ENCODE measurements at regions not wholly inside any gene's neighbourhood (a gene's known extent, or its start where the extent isn't known, plus 50 kb on each side); places are given as distances from the start of the nearest gene placed in this dataset.

- TF ChIP-seq, protein P1, sequence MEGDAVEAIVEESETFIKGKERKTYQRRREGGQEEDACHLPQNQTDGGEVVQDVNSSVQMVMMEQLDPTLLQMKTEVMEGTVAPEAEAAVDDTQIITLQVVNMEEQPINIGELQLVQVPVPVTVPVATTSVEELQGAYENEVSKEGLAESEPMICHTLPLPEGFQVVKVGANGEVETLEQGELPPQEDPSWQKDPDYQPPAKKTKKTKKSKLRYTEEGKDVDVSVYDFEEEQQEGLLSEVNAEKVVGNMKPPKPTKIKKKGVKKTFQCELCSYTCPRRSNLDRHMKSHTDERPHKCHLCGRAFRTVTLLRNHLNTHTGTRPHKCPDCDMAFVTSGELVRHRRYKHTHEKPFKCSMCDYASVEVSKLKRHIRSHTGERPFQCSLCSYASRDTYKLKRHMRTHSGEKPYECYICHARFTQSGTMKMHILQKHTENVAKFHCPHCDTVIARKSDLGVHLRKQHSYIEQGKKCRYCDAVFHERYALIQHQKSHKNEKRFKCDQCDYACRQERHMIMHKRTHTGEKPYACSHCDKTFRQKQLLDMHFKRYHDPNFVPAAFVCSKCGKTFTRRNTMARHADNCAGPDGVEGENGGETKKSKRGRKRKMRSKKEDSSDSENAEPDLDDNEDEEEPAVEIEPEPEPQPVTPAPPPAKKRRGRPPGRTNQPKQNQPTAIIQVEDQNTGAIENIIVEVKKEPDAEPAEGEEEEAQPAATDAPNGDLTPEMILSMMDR (IDR thresholded peaks at IDR 0.05) = no peak
- no peak for TF ChIP-seq ZFX (IDR thresholded peaks at IDR 0.05; ENCODE audit: borderline replicate concordance)
Observed at GRCh38 chr12:124489220-124489619, 78.2 kb downstream of the NCOR2 start.
